ENCODE measurements at regions not wholly inside any gene's neighbourhood (a gene's known extent, or its start where the extent isn't known, plus 50 kb on each side); places are given as distances from the start of the nearest gene placed in this dataset.

- Histone ChIP-seq H3K27me3 (no peaks in the 10 kb centered on the region), H3K4me1 (no peaks in the 10 kb centered on the region), H3K36me3 (no peaks in the 10 kb centered on the region), H3K27ac (no peak overlapping the region), H3K9me3 (no peaks in the 10 kb centered on the region), H3K4me3 (no peak overlapping the region)
- no peak for ATAC-seq
- intact Hi-C loops (cut with DNase I) = no loop called here
- DNase-seq = no peak
- TF ChIP-seq CTCF (IDR thresholded peaks at IDR 0.05) = no peak
These were observed 201.4 kb upstream of the SIX2 start for GRCh38 chr2:45210462-45211195.

DNA sequence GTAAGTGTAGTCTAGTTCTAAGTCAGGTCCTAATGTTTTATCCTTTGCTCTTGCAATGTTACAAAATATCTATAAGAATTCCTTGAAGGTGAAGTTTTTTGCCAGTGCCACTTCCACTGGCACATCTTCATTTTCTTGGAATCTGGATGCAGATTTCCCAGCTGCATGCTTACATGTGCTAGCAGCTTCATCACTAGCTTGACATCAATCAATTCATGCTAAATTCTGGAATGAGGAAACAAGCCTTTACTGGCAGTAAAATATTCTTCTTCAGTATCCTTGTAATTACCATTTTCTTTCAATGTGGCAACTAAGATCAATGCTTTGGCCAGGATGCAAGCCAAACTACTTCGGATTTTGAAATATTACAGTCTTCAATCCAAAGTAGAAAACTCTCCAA is 200.6 kb upstream of the SIX2 start:
- H3K36me3 ChIP-seq = no peaks in the 10 kb centered on the region
- no peaks in the 10 kb centered on the region for H3K9me3 ChIP-seq
- no peaks in the 10 kb centered on the region for H3K27me3 ChIP-seq
- H3K27ac ChIP-seq = no peak overlapping the region
- H3K4me1 ChIP-seq = no peaks in the 10 kb centered on the region
- DNase-seq (no peak), ATAC-seq (no peak)
- no peak for TF ChIP-seq CTCF (IDR thresholded peaks at IDR 0.05)
- H3K4me3 ChIP-seq = no peak overlapping the region
- intact Hi-C loops (cut with DNase I) = no loop called here

DNA sequence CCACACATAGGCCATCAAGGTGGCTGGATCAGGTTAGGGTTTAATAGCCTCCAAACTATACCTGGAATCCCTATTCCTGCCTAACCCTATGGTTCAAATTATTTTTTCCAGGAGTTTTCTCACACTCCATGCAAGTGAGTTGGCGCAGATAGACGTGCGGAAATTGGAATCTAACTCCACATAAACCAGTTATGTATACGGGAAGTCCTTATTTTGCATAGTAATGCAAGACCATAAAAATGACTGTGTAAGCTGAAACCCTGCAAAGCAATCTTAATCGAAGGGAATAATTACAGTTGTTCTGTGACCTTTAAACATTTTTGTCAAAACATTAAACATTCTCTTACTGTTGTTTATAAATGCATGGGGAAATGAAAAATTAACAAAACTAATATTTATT is 200.1 kb upstream of the SIX2 start:
- H3K27ac ChIP-seq = no peak overlapping the region
- no peaks in the 10 kb centered on the region for H3K27me3 ChIP-seq
- no peak overlapping the region for H3K4me3 ChIP-seq
- H3K36me3 ChIP-seq = no peaks in the 10 kb centered on the region
- DNase-seq = no peak
- ATAC-seq = no peak
- no peaks in the 10 kb centered on the region for H3K4me1 ChIP-seq
- no peaks in the 10 kb centered on the region for H3K9me3 ChIP-seq
- intact Hi-C loops (cut with DNase I) = no loop called here
- TF ChIP-seq CTCF (IDR thresholded peaks at IDR 0.05) = no peak

GRCh38 chr2:45207101-45207500 is 197.8 kb upstream of the SIX2 start:
- H3K4me1 ChIP-seq = no peaks in the 10 kb centered on the region
- DNase-seq (no peak), ATAC-seq (peak; percentile 58)
- no peak overlapping the region for H3K4me3 ChIP-seq
- no peaks in the 10 kb centered on the region for H3K9me3 ChIP-seq
- intact Hi-C loops (cut with DNase I) = no loop called here
- no peak for TF ChIP-seq CTCF (IDR thresholded peaks at IDR 0.05)
- no peaks in the 10 kb centered on the region for H3K27me3 ChIP-seq
- no peaks in the 10 kb centered on the region for H3K36me3 ChIP-seq
- no peak overlapping the region for H3K27ac ChIP-seq

DNA sequence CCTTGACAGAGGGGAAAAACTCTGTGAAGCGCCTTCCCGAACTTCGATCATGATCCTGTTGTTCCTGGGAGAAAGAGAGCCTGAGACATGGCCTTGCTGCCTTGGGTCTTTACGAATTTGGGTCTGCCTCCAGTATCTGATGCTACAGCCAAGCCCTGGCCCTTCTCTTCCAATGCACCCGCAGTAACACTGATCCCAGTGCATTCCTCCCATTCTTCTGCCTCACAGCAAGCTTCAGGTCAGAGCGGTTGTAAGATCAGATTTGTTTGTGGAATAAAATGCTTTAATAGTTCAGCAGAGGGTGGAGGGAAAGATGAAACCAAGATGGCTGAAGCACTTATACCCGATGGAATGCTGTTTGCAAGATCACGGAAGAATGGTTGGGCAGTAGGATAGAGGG is 196.7 kb upstream of the SIX2 start:
- no peak for TF ChIP-seq CTCF (IDR thresholded peaks at IDR 0.05)
- Histone ChIP-seq H3K4me1 (no peaks in the 10 kb centered on the region), H3K36me3 (no peaks in the 10 kb centered on the region), H3K27ac (no peak overlapping the region), H3K27me3 (no peaks in the 10 kb centered on the region), H3K9me3 (no peaks in the 10 kb centered on the region), H3K4me3 (no peak overlapping the region)
- ATAC-seq (no peak), DNase-seq (no peak)
- intact Hi-C loops (cut with DNase I) = no loop called here

DNA sequence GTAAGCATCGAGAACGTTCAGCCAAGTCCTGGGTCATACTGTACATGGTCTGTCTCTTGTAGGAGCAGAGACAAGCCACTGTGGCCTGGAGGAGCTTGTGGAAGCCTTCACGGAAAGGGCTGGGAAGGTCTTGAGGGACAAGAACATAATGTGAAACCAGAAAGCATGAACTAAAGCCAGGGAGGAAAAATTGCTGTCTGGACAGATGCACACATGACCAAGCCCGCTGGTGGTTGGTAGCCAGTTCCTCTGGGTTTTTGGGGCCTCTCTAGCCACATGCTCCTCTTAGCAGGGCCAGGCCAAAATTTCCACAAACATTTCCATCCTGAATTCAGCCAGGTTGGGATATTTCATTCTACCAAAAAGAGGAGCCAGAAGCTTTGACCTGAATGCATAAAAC is 196.2 kb upstream of the SIX2 start:
- no peak for ATAC-seq
- no peak overlapping the region for H3K4me3 ChIP-seq
- intact Hi-C loops (cut with DNase I) = no loop called here
- no peaks in the 10 kb centered on the region for H3K4me1 ChIP-seq
- no peak overlapping the region for H3K27ac ChIP-seq
- no peaks in the 10 kb centered on the region for H3K36me3 ChIP-seq
- H3K27me3 ChIP-seq = no peaks in the 10 kb centered on the region
- TF ChIP-seq CTCF (IDR thresholded peaks at IDR 0.05) = no peak
- H3K9me3 ChIP-seq = no peaks in the 10 kb centered on the region
- DNase-seq = no peak

Measured in upper lobe of right lung (tissue), 1 donor.